GM21390 (cell line): ENCODE measurements at regions not wholly inside any gene's neighbourhood (a gene's known extent, or its start where the extent isn't known, plus 50 kb on each side); places are given as distances from the start of the nearest gene placed in this dataset.
A peak's percentile ranks its signal among the peaks of the same experiment; 100 is the strongest.
"Not testable (repeated sequence)": the region's sequence is repeated elsewhere in the genome, so short reads cannot be mapped to it uniquely, and the experiment has no call there.

ENCODE experiments used
- ATAC-seq: cut with Tn5 transposase; IDR thresholded peaks from one replicate; pipeline ENCODE4 v1.9.1; 2021; ENCODE audit not compliant: unreplicated experiment

DNA sequence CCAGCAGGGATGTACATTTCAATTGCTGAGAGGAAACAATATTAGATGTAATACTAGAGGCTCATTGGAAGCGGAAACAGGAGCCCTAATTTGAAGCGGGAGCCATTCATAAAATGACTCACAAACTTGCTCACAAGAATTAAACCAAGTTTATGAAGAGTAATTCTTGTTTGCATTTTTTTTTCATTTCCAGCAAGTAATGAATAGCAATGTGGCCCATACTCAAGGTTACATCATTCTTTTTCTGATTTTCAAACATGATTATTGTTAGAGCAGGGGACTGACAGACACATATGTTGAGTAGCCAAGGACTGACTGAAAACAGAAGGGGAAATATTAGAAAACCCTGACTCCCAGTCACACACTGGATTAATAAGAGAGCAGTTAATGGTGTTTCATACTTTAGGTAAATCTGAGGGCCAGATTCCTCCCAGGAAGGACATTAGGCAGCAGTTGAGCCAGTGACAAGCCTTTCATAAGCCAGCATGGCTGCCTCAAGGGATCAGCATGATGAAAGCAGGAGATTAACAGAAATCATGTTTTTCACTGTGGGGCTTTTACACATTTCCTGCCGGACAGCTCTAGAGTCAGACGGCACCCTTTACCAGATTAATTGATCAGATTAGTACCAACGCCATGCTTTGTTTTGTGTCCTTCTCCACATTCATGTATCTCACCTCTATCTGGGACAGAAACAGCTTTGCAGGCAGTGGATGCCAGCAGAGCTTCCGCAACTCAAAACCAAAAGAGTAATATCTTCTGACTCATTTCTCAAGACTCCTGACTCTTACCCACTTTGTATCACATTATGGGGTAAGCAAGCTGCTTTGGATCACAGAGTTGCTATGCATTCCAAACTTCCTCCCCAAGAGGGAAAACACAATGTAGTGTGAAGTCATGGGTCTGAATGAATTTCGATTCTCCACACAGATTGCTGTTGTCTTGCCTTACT, 831.6 kb downstream of the KCNA4 start:
- ATAC-seq: no peak

DNA sequence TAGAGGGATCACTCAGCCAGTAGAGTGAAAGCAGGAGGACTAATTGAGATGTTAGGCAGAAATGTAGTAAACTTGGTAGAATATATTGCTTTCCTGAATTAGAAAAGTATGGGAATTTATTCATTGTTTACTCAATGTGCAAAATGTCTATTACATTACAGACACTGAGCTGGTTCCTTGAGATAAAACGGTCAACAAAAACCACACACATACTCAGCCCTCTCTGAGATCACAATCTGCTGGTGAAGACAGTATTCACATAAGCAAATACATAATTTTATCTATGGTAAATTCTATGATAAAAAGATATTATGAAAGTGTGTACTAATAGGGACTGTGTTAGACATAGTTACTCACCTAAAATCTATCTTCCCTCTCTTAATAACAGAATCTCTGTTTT, 833.5 kb downstream of the KCNA4 start:
- ATAC-seq: no peak

DNA sequence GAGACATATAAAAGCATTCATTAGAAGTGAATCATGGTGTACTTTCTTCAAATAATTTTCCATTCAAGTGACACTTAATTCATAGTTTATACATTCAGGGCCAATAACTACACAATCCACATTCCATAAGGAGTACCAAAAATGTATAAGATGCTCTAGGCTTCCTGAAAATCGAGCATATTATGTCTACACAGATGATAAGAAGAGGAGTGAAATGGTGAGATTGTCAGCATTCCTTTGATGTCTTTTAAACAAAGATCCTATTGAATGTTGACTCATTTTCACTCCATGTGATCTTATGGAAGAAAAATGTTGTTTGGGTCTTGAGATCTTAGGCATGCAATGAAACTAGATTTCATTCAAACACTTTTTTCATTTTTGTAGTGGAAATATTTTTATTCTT, 843.2 kb downstream of the KCNA4 start:
- ATAC-seq: no peak

DNA sequence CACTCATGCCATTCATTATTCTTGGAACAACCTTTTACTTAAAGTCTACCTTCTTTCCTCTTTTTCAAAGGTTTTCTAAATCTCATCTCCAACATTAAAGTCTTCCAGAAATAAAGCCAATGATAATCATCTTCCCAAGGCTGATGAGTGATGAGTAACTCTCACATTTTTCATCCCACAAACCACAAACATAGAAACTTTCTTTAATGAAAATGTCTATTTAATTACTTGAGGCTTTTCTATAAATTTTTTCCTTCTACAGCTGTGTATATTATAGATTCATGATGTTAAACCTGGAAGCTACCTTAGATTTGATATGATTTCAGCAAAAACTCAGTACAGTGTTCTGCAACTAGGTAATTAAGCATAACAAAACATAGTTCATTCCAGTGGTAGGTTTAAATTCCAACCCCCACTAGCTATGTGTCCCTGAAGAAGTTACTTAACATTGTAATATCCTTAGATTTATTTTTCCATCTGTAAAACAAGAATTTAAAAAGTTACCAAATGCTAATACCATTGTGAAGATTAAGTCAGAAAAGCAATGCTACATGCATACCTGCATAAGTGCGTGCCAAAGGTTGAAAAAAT, 845.4 kb downstream of the KCNA4 start:
- ATAC-seq: no peak

DNA sequence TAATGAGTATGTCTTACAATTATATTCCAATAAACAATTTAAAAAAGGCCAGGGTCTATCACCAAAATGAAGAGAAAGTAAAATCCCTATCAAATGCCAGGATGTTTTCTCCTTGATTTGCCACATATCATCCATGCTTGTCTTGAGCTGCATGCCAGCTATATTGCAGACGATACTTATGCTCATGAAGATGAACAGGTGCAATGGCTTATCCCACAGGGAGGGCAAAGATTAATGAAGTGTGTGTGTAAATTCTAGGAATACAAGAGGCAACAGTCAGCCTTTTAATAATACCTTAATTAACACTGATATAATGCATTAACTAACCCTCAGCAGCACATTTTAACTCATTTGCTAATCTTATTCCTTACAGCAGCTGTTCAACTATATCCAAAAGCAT, 850.5 kb downstream of the KCNA4 start:
- ATAC-seq: no peak

DNA sequence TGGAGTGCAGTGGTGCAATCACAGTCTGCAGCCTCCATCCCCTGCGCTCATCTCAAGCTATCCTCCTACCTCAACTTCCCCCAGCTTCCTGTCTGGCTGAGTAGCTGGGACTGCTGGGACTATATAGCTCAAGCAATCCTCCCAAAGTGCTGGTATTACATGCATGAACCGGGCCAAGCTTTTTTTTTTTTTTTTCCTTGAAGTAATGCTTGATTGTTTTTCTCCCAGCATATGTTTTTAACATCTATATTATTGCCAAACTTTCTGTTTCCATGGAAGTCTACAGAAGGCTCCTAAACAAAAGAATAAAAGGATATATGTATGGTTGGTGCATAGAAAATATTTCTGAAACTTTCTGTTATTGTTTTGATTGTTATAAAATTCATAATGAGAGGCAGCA, 853.6 kb downstream of the KCNA4 start:
- no peak for ATAC-seq

DNA sequence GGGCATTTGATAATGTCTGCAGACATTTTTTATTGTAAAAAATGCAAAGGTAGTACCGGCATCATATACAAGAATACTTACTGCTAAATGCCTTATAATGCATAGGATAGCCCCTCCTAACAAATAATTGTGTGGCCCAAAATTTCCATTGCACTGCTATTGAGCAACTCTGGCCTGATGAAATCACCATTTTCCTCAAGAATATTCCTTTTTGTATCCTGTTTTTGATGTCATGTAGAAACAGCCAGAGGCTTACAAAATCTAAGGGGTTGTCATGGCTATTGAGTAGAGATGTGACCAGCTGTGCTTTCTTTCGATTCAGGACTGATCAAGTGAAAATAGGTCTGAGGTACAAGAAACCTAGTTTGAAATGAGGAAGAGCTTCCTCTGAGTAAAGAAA, 854.3 kb downstream of the KCNA4 start:
- ATAC-seq: no peak

DNA sequence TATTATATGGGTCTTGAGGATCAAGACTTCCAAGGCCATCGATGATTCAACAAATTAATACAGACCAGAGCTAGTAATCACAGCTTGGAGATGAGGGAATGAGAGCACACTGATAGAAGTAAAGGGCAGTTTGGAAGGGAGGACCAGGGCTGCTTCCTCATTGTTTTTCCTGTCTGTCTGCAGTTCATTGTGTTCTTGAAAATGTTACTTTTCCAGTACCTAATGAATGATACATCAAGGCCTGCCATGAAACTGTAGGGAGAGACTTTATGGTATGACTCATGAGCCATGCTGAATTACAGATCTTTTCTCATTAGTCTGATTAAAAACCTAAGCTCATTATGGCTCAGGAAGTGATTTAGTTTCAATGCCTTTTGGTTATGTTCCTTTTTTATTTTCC, 855.6 kb downstream of the KCNA4 start:
- no peak for ATAC-seq

DNA sequence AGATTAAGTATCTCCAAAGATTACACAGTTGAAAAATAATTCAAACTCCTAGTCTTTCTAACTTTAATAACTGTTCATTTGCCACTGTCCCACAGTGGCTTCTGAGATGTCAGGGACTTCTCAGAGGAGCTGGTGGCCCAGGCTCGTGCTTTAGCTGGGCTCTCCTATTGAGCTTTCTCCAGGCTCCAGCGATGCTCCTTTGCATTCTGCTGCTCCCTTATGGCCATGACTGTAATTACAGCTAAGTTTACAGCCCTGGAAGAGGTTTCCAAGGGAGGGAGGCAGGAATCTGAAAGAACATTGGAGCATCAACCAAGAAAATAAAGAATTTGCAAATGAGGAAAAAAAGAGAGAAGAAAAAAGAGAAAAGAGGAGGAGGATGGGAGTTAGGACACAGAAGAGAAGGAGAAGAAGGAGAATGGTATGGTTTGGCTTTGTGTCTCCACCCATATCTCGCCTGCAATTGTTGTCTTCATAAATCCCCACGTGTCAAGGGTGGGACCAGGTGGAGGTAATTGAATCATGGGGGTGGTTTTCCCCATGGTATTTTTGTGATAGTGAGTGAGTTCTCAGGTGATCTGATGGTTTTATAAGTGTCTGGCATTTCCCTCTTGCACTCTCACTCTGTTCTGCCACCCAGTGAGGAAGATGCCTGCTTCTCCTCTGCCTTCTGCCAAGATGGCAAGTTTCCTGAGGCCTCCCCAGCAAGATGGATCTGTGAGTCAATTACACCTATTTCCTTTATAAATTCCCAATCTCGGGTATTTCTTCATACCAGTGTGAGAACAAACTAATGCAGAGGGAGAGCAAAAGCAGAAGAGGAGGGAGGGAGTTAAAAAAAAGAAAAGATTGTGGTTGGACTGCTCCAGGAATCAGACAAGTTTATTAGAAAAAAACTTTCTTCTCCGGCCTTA, 857.0 kb downstream of the KCNA4 start:
- peak; percentile 94 for ATAC-seq

DNA sequence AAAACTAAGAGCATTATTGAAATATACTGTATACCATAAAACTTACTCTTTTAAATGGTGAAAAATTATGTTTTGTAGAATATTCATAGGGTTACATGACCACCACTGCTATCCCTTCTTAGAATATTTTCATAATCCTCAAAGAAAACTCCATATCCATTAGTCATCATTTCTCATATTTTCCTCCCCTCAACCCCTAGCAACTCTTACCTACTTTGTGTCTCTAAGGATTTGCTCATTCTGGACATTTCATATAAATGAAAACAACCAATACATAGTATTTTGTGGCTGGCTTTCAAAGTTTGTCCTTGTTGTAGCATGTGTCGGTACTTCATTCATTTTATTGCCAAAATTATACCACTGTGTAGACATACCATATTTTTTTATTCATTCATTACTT, 863.8 kb downstream of the KCNA4 start:
- ATAC-seq: no peak

DNA sequence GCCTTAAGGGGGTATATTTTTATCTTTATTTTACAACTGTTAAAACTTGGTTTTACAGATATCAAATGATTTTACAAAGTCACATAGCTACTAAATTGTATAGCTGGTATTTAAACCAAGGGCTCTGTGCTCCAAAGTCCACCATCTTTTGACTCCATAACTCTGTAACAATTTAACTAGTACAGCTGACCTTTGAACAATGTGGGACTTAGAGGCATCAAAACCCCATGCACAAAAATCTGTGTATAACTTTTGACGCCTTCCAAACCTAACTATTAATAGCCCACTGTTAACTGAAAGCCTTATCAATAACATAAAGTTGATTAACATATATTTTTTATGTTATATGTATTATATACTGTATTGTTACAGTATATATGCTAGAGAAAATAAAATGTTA, 874.3 kb downstream of the KCNA4 start:
- not testable (repeated sequence) for ATAC-seq

DNA sequence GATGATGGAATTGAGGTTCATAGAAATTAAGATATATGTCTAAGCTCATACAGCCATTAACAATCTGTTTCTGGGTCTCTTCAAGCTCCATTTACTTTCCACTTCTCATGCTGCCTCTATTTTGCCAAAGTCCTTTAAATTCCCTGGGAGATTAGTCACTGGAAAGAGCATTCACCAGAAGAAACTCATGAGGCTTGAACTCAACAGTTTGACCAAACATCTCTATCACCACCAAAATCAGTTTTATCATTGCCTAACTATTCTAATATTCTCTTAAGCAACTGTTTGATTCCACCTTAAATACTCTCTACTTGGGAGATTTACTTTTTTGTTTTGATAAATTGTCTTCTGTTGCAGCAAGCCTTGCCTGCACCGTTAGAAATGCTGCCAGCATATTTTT, 881.3 kb downstream of the KCNA4 start:
- no peak for ATAC-seq

DNA sequence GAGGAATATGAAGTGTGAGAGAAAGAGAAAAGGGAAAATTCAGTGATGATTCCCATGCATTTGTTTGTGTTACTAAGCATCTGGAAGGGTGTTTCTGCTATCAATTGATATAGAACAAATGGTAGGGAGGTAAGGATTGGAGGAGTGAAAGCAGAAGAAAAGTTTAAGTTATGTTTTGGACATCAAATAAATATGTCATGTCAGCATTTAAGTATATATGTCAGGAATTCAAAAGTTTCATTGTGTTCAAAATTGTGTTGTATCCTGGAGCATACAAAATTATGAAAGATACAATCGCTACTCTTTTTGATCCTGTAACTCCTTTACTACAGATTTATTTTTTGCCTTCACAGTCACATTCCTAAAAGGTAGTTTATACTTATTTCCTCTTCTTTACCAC, 885.8 kb downstream of the KCNA4 start:
- ATAC-seq: no peak

DNA sequence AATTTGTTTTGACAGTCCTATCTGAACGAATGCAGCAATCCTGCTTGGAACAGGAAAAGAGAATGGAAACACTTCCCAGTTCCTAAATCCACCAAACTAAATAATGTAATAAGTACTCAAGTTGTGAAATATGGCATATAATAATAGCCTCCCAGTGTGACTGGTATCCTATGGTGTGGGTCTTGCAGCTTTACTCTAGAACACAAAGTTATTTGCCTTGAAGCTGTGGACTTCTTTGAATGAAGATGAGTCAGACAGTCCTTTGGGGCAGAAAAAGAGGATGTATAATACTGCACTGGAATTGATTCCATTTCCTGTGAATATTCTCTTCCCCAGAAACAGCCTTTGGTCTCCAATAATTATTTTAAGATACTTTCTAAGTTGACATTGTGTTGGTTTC, 887.0 kb downstream of the KCNA4 start:
- no peak for ATAC-seq

DNA sequence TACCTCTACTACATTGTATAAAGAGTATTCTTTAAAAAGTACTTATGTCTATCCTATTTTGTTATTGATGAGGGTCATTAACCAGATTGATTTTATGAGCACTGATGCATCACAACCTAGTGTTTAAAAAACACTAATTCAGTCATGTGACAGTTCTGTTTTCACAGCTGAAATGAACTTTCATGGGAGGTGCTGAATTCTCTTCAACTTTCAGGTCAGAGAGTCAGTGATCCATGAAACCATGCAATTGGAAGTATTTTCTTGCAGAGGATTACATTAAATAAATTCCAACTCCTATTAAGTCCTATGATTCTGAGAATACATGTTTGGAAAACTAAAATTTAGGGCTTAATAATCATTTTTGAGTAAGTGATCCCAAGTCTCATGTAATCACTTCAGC, 889.4 kb downstream of the KCNA4 start:
- ATAC-seq: no peak

DNA sequence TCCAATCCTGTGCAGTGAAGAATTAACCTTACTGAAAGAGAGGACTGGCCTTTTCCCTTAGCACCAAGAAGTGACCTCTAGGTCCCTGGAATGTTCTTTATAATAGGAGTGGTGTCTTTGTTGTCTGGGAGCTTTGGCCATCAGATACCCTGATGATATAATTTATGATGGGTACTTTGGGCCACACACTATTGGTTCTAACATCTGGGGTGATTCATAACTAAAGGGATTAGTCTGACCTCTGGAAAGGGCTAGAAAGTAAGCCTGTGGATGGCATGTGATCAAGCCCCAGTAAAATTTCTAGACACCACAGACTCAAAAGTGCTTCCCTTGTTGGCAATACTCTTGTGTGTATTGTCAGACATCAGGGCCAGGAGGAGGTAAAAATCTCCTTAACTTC, 891.2 kb downstream of the KCNA4 start:
- no peak for ATAC-seq

DNA sequence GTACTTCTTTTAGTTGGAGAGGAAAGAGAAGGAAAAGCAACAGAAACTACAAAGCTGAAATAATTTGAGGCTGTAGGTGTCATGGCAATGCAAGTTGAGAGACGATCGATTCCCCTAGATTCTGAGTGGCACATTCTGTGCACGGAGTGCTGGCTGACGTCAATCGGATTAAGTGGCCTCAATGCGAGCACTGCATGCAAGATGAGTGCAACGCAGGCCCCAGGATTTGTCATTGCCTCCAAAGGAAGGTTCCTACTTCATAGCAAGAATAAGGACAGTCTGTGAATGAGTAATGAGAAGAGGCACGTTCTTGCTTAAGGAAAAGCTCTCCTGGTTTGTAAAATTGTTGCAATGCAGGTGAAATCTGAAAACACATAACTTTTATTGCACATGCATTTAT, 892.4 kb downstream of the KCNA4 start:
- ATAC-seq: no peak

DNA sequence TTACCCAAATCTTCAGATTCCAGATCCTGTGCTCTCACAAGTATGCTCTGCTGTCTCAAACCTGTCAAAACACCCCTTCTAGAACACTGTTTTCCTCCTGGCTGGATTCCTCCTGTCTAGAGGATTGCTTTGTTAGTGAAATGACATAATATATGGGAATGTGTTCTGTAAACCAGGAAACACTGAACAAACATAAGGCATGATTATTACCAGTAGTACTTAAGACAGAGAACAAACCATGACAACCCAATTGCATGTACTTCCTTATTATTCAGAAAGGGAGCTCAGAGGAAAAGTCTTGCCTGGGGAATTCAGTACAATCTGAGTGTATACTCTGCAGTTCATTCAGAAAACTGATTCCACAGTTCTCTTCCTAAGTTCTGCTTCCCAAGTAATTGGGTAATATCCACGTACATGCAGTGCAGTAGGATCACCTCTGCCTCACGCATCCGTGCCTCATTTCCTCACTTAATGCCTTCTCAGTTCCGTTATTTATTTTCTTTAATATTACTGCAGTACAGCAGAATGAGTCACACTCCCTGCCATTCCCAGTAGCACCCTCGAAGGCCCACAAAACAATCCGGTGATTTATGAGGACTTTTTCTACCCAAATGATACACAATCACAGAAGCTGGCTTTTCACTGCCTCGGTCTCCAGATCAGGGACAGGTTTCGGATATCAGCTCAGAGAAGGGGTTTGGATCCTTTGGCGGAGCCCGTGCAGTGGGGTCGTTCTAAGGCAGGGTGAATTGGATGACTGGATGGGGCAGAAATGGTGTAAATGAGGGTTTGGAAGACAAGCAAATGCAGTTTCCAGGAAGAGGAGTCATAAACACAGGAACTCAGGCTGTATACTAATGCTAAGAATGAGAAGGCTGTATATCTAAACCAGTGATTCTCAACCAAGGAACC, 896.9 kb downstream of the KCNA4 start:
- no peak for ATAC-seq

DNA sequence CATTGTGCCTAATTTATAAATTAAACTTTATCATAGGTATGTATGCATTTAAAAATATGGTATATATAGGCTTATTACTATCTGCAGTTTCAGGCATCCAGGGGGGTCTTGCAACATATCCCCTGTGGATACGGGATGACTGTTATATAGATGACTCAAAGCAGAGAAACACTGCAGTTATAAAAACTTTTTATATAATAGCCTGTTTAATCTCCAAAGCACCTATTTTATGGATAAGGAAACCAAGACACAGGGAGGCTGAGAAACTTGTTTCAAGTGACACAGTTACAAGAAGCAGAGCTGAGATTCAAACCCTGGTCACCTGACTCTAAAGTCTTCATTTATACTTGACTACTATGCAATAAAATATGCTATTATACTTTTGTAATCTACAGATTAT, 897.7 kb downstream of the KCNA4 start:
- ATAC-seq: no peak

DNA sequence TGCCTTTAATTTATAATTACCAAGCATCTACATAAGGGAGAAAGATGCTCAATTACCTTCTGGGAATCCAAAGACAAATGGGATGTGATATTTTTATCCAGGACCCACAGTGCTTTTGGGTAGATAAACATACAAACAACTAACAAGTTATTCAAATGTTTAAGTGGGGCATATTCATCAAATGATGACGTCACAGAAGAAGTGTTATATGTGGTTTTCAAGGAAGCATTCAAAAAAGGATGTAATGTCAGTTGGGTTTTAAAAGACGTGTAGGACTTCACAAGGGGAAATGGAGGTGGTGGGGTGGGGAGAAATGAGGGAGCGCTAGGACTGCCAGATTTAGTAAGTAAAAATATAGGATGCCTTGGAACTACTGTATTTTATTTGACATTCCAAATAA, 915.9 kb downstream of the KCNA4 start:
- no peak for ATAC-seq

DNA sequence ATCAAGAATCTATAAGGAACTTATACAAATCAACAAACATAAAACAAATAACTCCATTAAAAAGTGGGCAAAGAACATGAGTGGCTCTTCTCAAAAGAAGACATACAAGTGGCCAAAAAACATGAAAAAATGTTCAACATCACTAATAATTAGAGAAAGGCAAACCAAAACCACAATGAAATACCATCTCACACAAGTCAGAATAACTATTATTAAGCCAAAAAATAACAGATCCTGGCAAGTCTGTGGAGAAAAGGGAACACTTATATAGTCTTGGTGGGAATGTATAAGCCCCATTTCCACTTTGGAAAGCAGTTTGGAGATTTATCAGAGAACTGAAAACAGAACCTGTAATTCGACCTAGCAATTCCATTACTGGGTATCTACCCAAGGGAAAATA, 921.0 kb downstream of the KCNA4 start:
- no peak for ATAC-seq
